ENCODE measurements at regions not wholly inside any gene's neighbourhood (a gene's known extent, or its start where the extent isn't known, plus 50 kb on each side); places are given as distances from the start of the nearest gene placed in this dataset.
A peak's percentile ranks its signal among the peaks of the same experiment; 100 is the strongest.

- DNase-seq (ENCODE audit: low read depth): no peak
These were observed 56.2 kb upstream of the ZMIZ1 start for GRCh38 chr10:79012567-79012966.

DNA sequence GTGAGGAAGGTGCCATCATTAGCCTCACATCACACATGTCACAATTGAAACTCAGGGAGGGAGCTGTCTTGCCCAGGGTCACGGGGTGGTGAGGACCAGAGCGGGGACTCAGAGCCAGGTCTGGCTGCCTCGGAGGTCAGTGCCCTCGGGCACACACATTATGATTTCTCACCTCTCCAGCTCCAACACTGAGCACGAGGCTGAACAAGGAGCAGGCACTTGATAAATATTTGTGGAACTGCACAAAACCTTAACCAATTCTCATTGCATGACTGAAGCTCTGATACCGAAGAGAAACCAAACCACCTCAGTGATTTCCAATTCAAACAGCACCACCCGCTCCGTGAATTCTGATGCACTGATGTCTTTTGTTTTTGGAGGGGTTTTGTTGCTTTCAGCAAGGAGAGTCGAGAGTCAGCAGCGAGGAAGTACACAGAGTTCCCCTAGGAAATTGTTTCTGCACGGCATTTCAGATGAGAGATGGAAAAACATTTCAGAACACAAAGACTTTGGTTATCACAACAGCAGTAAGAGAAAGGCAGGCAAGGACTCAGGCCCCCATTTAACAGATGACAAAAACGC, 55.3 kb upstream of the ZMIZ1 start:
- DNase-seq (ENCODE audit: low read depth): no peak

GRCh38 chr10:79014796-79015195, 54.0 kb upstream of the ZMIZ1 start:
- no peak for DNase-seq (ENCODE audit: low read depth)

DNA sequence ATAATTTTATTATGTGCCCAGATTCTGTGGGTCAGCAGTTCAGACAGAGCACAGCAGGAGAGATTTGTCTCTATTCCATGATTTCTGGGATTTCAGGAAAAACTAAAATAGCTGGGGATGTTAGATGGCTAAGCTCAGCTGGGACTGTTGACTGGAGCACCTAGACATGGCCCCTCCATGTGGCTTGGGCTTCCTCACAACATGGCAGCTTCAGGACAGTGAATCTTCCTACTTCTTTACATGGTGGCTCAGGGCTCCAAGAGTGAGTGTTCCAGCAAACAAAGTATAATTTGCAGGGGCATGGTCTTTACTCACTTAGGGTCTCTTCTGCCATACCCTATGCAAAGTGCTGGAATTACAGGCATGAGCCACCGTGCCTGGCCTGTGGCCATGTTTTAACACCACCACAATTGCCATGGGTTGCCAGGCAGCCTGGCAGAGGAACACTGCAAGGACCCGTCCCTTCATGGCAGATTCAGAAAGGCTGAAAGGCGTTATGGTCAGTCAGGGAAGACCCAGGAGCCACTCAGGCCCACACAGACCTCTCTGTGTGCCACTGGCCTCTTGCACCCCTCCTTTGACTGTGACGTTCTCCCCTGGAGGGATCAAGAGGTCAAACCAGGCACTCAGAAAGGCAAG, 50.8 kb upstream of the ZMIZ1 start:
- no peak for DNase-seq (ENCODE audit: low read depth)

DNA sequence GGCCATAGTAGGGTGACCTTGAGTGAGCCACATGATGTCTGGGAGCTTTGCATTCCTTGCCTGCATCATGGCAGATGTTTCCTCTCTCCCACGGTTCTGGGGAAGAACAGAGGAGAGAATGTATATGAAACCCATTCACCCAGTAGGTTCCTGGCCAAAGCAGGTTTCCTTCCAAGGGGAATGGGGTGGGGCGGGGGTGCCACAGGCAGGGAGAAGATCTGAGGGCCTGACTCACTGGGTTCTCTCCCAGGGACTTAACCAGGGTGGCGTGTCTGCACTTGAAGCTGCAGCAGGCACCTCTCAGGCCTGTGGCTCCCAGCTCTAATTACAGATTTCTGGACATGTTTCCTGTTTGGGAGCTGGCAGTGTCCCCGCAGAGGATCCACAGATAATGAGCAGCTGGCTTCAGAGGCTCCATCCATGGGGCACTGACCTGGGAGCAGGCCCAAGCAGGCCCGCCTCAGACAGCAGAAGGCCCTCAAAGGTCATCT, 50.2 kb upstream of the ZMIZ1 start:
- DNase-seq (ENCODE audit: low read depth): peak; percentile 36

Data from fibroblast of gingiva (primary cell).